ENCODE measurements at regions not wholly inside any gene's neighbourhood (a gene's known extent, or its start where the extent isn't known, plus 50 kb on each side); places are given as distances from the start of the nearest gene placed in this dataset.

DNA sequence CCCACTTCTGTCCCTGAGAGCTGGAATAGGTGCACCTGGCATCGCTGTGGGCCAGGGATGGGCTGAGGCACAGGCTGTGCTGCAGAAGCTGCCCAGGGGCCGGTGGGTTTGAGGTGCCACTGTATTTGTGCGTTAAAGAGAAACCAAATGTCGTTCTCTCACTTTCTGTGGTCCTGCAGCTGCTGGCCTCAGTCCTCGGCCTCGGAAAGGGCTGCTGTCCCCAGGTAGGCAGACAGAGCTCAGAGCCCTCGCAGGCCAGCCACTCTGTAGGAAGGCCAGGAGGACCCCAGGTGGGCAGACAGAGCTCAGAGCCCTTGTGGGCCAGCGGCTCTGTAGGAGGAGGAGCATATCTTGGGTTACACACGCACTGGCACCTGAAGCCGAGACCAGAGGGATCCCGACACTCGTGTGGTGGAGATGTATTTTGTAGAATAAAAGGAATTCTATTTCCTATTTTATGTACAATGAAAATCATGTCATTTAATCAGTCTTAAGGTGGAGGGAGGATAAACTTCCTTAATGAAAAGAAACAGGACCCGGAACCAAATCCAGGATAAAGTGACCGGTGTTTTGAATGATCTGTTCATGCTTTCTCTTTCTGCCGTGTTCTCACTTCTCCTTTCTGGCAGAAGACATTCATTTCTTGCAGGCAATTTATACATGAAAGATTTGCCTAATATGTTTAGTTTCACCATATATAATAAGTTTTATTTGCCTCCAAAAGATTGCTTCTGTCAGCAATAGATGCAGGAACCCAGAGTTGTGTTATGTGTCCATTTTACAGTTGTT lies 54.4 kb upstream of the HGFAC start:
- H3K27ac ChIP-seq (ENCODE audit: low read depth in 1 of 2, low read length in 2 of 2): peak overlapping the region; percentile 68 to 69
- H3K4me3 ChIP-seq (ENCODE audit: low read depth in 1 of 3, low read length in 3 of 3): no peak overlapping the region
- 79% methylated on average over 15 of the region's 15 CpGs for WGBS
- H3K9me3 ChIP-seq (ENCODE audit: control insufficient read depth in 4 of 4, low read length in 3 of 4): no peaks in the 10 kb centered on the region
- H3K27me3 ChIP-seq (ENCODE audit: control insufficient read depth in 4 of 4, insufficient read depth in 4 of 4, low read length in 3 of 4): no peaks in the 10 kb centered on the region
- no peak for TF ChIP-seq NR2F2 (IDR thresholded peaks at IDR 0.05)
- no peak for TF ChIP-seq CTCF (IDR thresholded peaks at IDR 0.05; ENCODE audit: low read depth, low read length, missing input control)
- TF ChIP-seq SP1 (IDR thresholded peaks at IDR 0.05): no peak
- TF ChIP-seq RXRA (IDR thresholded peaks at IDR 0.05): no peak
- no peak for TF ChIP-seq RAD21 (IDR thresholded peaks at IDR 0.05)
- TF ChIP-seq GABPA (IDR thresholded peaks at IDR 0.05 in 1 of 2, conservative IDR thresholded peaks at IDR 0.05 in 1 of 2): no peak
- TF ChIP-seq, protein P1, sequence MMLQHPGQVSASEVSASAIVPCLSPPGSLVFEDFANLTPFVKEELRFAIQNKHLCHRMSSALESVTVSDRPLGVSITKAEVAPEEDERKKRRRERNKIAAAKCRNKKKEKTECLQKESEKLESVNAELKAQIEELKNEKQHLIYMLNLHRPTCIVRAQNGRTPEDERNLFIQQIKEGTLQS (IDR thresholded peaks at IDR 0.05): no peak
- TF ChIP-seq TAF1 (conservative IDR thresholded peaks at IDR 0.05): no peak
- TF ChIP-seq HNF4G (IDR thresholded peaks at IDR 0.05): no peak
- no peak for TF ChIP-seq FOXA1 (IDR thresholded peaks at IDR 0.05)
- TF ChIP-seq YY1 (IDR thresholded peaks at IDR 0.05): no peak
- no peak for TF ChIP-seq MAX (IDR thresholded peaks at IDR 0.05)
- TF ChIP-seq HNF4A (conservative IDR thresholded peaks at IDR 0.05): no peak
- TF ChIP-seq REST (IDR thresholded peaks at IDR 0.05): no peak
- TF ChIP-seq EGR1 (IDR thresholded peaks at IDR 0.05; ENCODE audit: low read depth in 2 of 2): no peak
- TF ChIP-seq, protein P2, sequence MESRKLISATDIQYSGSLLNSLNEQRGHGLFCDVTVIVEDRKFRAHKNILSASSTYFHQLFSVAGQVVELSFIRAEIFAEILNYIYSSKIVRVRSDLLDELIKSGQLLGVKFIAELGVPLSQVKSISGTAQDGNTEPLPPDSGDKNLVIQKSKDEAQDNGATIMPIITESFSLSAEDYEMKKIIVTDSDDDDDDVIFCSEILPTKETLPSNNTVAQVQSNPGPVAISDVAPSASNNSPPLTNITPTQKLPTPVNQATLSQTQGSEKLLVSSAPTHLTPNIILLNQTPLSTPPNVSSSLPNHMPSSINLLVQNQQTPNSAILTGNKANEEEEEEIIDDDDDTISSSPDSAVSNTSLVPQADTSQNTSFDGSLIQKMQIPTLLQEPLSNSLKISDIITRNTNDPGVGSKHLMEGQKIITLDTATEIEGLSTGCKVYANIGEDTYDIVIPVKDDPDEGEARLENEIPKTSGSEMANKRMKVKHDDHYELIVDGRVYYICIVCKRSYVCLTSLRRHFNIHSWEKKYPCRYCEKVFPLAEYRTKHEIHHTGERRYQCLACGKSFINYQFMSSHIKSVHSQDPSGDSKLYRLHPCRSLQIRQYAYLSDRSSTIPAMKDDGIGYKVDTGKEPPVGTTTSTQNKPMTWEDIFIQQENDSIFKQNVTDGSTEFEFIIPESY (IDR thresholded peaks at IDR 0.05): no peak
- no peak for TF ChIP-seq JUND (IDR thresholded peaks at IDR 0.05)
- peaks cover 0 to 38% (median 19%) of the 10 kb centered on the region in 4 donors for H3K4me1 ChIP-seq (ENCODE audit: control insufficient read depth in 4 of 4, insufficient read depth in 4 of 4, low read length in 3 of 4)
- no peak for DNase-seq (ENCODE audit: low spot score)
- peak overlapping the region in 1 of 2 donors; percentile 58 for H3K9ac ChIP-seq (ENCODE audit: low read depth in 1 of 2, low read length in 2 of 2)
- H3K36me3 ChIP-seq (ENCODE audit: control insufficient read depth in 4 of 4, insufficient read depth in 3 of 4, low read depth in 1 of 4, low read length in 3 of 4): peaks cover 0 to 4% (median 0%) of the 10 kb centered on the region in 4 donors

All from liver (tissue), 8 donors.